ENCODE measurements at regions not wholly inside any gene's neighbourhood (a gene's known extent, or its start where the extent isn't known, plus 50 kb on each side); places are given as distances from the start of the nearest gene placed in this dataset.

- Histone ChIP-seq H2BK12ac (ENCODE audit: low read length) (no peak overlapping the region), H3K14ac (ENCODE audit: low read length) (no peak overlapping the region), H4K91ac (ENCODE audit: low read depth, low read length) (no peak overlapping the region), H3K9me3 (ENCODE audit: insufficient read depth, low read depth, low read length) (no peaks in the 10 kb centered on the region), H3K27ac (ENCODE audit: low read depth, low read length) (no peak overlapping the region), H2AK5ac (ENCODE audit: low read length) (no peak overlapping the region), H2AFZ (ENCODE audit: insufficient read depth, low read length, poor library complexity) (no peak overlapping the region), H2BK5ac (ENCODE audit: low read depth, low read length, poor library complexity) (no peak overlapping the region), H4K12ac (ENCODE audit: low read depth, low read length) (no peak overlapping the region), H3K36me3 (ENCODE audit: control insufficient read depth in 1 of 2, insufficient read depth in 2 of 2, low read length in 2 of 2) (no peaks in the 10 kb centered on the region), H3K4me1 (ENCODE audit: control insufficient read depth in 1 of 2, insufficient read depth in 2 of 2, low read length in 2 of 2) (no peaks in the 10 kb centered on the region), H3K4ac (ENCODE audit: low read depth, low read length) (no peak overlapping the region), H3K4me2 (ENCODE audit: low read length) (no peak overlapping the region), H2BK120ac (ENCODE audit: insufficient read depth, low read length, poor library complexity) (no peak overlapping the region), H4K8ac (ENCODE audit: low read depth, low read length) (no peak overlapping the region), H3K4me3 (ENCODE audit: low read depth, low read length) (no peak overlapping the region), H3K27me3 (ENCODE audit: insufficient read depth, low read length) (no peaks in the 10 kb centered on the region), H3K18ac (ENCODE audit: low read length) (no peak overlapping the region), H3K79me1 (ENCODE audit: low read length) (no peaks in the 10 kb centered on the region), H3K79me2 (ENCODE audit: control insufficient read depth, insufficient read depth, low read length, poor library complexity) (no peaks in the 10 kb centered on the region), H3K23ac (ENCODE audit: low read length) (no peak overlapping the region), H3K9ac (ENCODE audit: low read length) (no peak overlapping the region)
- no peak for DNase-seq
- no CpG with 5 or more reads among the region's 2 CpGs for WGBS (ENCODE audit: extremely low coverage, insufficient coverage, insufficient read length)
Observed at GRCh38 chr13:48761256-48761655, 107.5 kb downstream of the CYSLTR2 start.

- H3K36me3 ChIP-seq (ENCODE audit: control insufficient read depth in 1 of 2, insufficient read depth in 2 of 2, low read length in 2 of 2) = no peaks in the 10 kb centered on the region
- H2BK12ac ChIP-seq (ENCODE audit: low read length) = no peak overlapping the region
Observed at GRCh38 chr13:48769107-48769704, 115.5 kb downstream of the CYSLTR2 start.

GRCh38 chr13:48770372-48770771 is 116.6 kb downstream of the CYSLTR2 start:
- Histone ChIP-seq H3K4me2 (ENCODE audit: low read length) (no peak overlapping the region), H3K4me1 (ENCODE audit: control insufficient read depth in 1 of 2, insufficient read depth in 2 of 2, low read length in 2 of 2) (peaks cover 0 to 3% of the 10 kb centered on the region in 2 experiments), H4K91ac (ENCODE audit: low read depth, low read length) (peak overlapping the region; percentile 64), H3K9me3 (ENCODE audit: insufficient read depth, low read depth, low read length) (no peaks in the 10 kb centered on the region), H3K23ac (ENCODE audit: low read length) (no peak overlapping the region), H4K12ac (ENCODE audit: low read depth, low read length) (no peak overlapping the region), H2AK5ac (ENCODE audit: low read length) (no peak overlapping the region), H3K4ac (ENCODE audit: low read depth, low read length) (no peak overlapping the region), H4K8ac (ENCODE audit: low read depth, low read length) (no peak overlapping the region), H3K9ac (ENCODE audit: low read length) (no peak overlapping the region), H3K14ac (ENCODE audit: low read length) (no peak overlapping the region), H3K27me3 (ENCODE audit: insufficient read depth, low read length) (no peaks in the 10 kb centered on the region), H2BK120ac (ENCODE audit: insufficient read depth, low read length, poor library complexity) (no peak overlapping the region), H3K27ac (ENCODE audit: low read depth, low read length) (no peak overlapping the region), H3K36me3 (ENCODE audit: control insufficient read depth in 1 of 2, insufficient read depth in 2 of 2, low read length in 2 of 2) (no peaks in the 10 kb centered on the region), H2BK5ac (ENCODE audit: low read depth, low read length, poor library complexity) (no peak overlapping the region), H3K4me3 (ENCODE audit: low read depth, low read length) (no peak overlapping the region), H2BK12ac (ENCODE audit: low read length) (no peak overlapping the region), H3K79me2 (ENCODE audit: control insufficient read depth, insufficient read depth, low read length, poor library complexity) (no peaks in the 10 kb centered on the region), H3K79me1 (ENCODE audit: low read length) (no peaks in the 10 kb centered on the region), H2AFZ (ENCODE audit: insufficient read depth, low read length, poor library complexity) (no peak overlapping the region), H3K18ac (ENCODE audit: low read length) (no peak overlapping the region)
- no peak for DNase-seq
- no CpG with 5 or more reads among the region's 1 CpG for WGBS (ENCODE audit: extremely low coverage, insufficient coverage, insufficient read length)

More at GRCh38 chr13:48769107-48769704, 115.5 kb downstream of the CYSLTR2 start:
- Histone ChIP-seq H4K91ac (ENCODE audit: low read depth, low read length) (no peak overlapping the region), H3K18ac (ENCODE audit: low read length) (no peak overlapping the region), H3K4me2 (ENCODE audit: low read length) (no peak overlapping the region), H2BK120ac (ENCODE audit: insufficient read depth, low read length, poor library complexity) (no peak overlapping the region), H3K9me3 (ENCODE audit: insufficient read depth, low read depth, low read length) (no peaks in the 10 kb centered on the region), H2AFZ (ENCODE audit: insufficient read depth, low read length, poor library complexity) (no peak overlapping the region), H3K14ac (ENCODE audit: low read length) (no peak overlapping the region), H3K23ac (ENCODE audit: low read length) (no peak overlapping the region), H3K4me3 (ENCODE audit: low read depth, low read length) (no peak overlapping the region), H4K12ac (ENCODE audit: low read depth, low read length) (no peak overlapping the region), H3K79me1 (ENCODE audit: low read length) (no peaks in the 10 kb centered on the region), H3K79me2 (ENCODE audit: control insufficient read depth, insufficient read depth, low read length, poor library complexity) (no peaks in the 10 kb centered on the region), H2BK5ac (ENCODE audit: low read depth, low read length, poor library complexity) (no peak overlapping the region), H3K9ac (ENCODE audit: low read length) (no peak overlapping the region), H3K27me3 (ENCODE audit: insufficient read depth, low read length) (no peaks in the 10 kb centered on the region), H4K8ac (ENCODE audit: low read depth, low read length) (no peak overlapping the region), H3K4ac (ENCODE audit: low read depth, low read length) (no peak overlapping the region), H2AK5ac (ENCODE audit: low read length) (no peak overlapping the region), H3K4me1 (ENCODE audit: control insufficient read depth in 1 of 2, insufficient read depth in 2 of 2, low read length in 2 of 2) (peaks cover 0 to 3% of the 10 kb centered on the region in 2 experiments), H3K27ac (ENCODE audit: low read depth, low read length) (no peak overlapping the region)
- peak; percentile 84 to 98 for DNase-seq
- WGBS (ENCODE audit: extremely low coverage, insufficient coverage, insufficient read length) = no CpG with 5 or more reads among the region's 4 CpGs

- Histone ChIP-seq H2AK5ac (ENCODE audit: low read length) (no peak overlapping the region), H3K4me2 (ENCODE audit: low read length) (no peak overlapping the region), H3K79me1 (ENCODE audit: low read length) (no peaks in the 10 kb centered on the region), H2BK5ac (ENCODE audit: low read depth, low read length, poor library complexity) (no peak overlapping the region), H2BK12ac (ENCODE audit: low read length) (no peak overlapping the region), H3K27me3 (ENCODE audit: insufficient read depth, low read length) (no peaks in the 10 kb centered on the region), H2AFZ (ENCODE audit: insufficient read depth, low read length, poor library complexity) (no peak overlapping the region), H3K27ac (ENCODE audit: low read depth, low read length) (no peak overlapping the region), H3K9ac (ENCODE audit: low read length) (no peak overlapping the region), H3K36me3 (ENCODE audit: control insufficient read depth in 1 of 2, insufficient read depth in 2 of 2, low read length in 2 of 2) (no peaks in the 10 kb centered on the region), H3K14ac (ENCODE audit: low read length) (no peak overlapping the region), H3K18ac (ENCODE audit: low read length) (no peak overlapping the region), H3K23ac (ENCODE audit: low read length) (no peak overlapping the region), H3K4me3 (ENCODE audit: low read depth, low read length) (no peak overlapping the region), H4K91ac (ENCODE audit: low read depth, low read length) (no peak overlapping the region), H2BK120ac (ENCODE audit: insufficient read depth, low read length, poor library complexity) (no peak overlapping the region), H4K12ac (ENCODE audit: low read depth, low read length) (no peak overlapping the region), H3K4ac (ENCODE audit: low read depth, low read length) (no peak overlapping the region), H3K4me1 (ENCODE audit: control insufficient read depth in 1 of 2, insufficient read depth in 2 of 2, low read length in 2 of 2) (peaks cover 0 to 3% of the 10 kb centered on the region in 2 experiments), H3K79me2 (ENCODE audit: control insufficient read depth, insufficient read depth, low read length, poor library complexity) (no peaks in the 10 kb centered on the region), H4K8ac (ENCODE audit: low read depth, low read length) (no peak overlapping the region), H3K9me3 (ENCODE audit: insufficient read depth, low read depth, low read length) (no peaks in the 10 kb centered on the region)
- no peak for DNase-seq
- WGBS (ENCODE audit: extremely low coverage, insufficient coverage, insufficient read length) = no CpG with 5 or more reads among the region's 1 CpG
Observed at GRCh38 chr13:48772908-48773307, 119.2 kb downstream of the CYSLTR2 start.
